ENCODE measurements at regions not wholly inside any gene's neighbourhood (a gene's known extent, or its start where the extent isn't known, plus 50 kb on each side); places are given as distances from the start of the nearest gene placed in this dataset.

DNA sequence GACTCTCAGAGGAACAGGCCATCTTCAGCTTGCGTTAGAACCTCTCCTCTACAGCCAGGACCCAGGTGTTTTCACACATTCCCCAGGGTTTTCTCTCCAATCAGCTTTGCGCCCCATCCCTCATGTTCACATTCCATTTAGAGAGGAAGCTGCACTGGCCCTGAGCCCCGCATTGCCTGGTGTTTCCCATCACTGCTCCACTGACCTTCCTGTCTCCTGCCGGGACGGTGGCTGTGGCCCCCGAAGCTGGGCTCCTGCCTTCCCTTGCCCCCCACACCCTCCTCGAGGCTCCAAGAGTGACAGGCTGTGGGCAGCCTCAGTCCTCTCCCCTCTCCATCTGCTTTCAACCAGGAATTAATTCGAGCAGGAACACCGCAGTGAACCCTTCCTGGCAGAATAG, 357.3 kb downstream of the THBS2 start:
- intact Hi-C loops (cut with DNase I) = loop anchor here (5.0 kb wide), 1 partner anchor 621 kb away; no protein-coding TSS in a partner anchor
- no peak for DNase-seq (ENCODE audit: low spot score)
- no peaks in the 10 kb centered on the region for H3K9me3 ChIP-seq
- no peak overlapping the region for H3K27ac ChIP-seq
- no peak for TF ChIP-seq POLR2A (IDR thresholded peaks at IDR 0.05)
- TF ChIP-seq, protein P1, sequence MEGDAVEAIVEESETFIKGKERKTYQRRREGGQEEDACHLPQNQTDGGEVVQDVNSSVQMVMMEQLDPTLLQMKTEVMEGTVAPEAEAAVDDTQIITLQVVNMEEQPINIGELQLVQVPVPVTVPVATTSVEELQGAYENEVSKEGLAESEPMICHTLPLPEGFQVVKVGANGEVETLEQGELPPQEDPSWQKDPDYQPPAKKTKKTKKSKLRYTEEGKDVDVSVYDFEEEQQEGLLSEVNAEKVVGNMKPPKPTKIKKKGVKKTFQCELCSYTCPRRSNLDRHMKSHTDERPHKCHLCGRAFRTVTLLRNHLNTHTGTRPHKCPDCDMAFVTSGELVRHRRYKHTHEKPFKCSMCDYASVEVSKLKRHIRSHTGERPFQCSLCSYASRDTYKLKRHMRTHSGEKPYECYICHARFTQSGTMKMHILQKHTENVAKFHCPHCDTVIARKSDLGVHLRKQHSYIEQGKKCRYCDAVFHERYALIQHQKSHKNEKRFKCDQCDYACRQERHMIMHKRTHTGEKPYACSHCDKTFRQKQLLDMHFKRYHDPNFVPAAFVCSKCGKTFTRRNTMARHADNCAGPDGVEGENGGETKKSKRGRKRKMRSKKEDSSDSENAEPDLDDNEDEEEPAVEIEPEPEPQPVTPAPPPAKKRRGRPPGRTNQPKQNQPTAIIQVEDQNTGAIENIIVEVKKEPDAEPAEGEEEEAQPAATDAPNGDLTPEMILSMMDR (IDR thresholded peaks at IDR 0.05) = no peak
- TF ChIP-seq POLR2AphosphoS5 (IDR thresholded peaks at IDR 0.05) = no peak
- H3K4me3 ChIP-seq = no peak overlapping the region
- no peaks in the 10 kb centered on the region for H3K27me3 ChIP-seq (replicated peaks; ENCODE audit: insufficient read depth)
- H3K36me3 ChIP-seq = no peaks in the 10 kb centered on the region
- 92% methylated on average over 9 of the region's 9 CpGs for WGBS
- peaks cover 3% of the 10 kb centered on the region for H3K4me1 ChIP-seq (replicated peaks)

DNA sequence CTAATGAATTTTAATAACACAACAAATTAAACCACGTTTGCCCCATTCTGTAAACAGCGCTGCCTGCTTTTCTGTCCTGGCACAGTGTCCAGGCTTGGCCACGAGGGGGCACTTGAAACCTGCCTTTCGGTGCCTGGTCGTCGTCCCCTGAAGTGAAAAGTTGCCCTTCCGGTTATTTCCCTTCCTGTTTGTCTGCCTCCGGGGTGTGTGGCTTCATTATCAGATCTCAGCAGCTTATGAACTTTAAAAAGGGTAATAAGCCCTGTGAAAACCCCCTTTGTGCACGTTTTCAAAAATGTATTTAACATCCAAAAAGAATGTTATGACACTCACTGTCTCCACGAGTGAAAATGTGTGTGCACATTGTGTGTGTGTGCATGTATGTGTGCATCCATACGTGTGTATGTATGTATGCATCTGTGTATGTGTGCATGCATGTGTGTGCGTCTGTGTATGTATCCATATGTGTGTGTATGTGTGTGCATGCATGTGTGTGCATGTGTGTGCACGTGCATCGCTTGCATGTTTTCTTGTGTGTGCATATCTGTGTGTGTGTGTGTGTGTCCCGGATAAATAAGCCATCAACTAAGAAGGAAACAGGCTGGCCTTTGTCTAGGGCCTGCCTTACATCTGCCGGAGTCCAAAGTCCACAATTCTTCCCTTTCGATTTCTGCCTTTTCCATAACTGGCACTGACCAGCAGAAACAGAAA, 358.4 kb downstream of the THBS2 start:
- Histone ChIP-seq H3K27me3 (replicated peaks; ENCODE audit: insufficient read depth) (no peaks in the 10 kb centered on the region), H3K9me3 (no peaks in the 10 kb centered on the region), H3K4me1 (replicated peaks) (peaks cover 3% of the 10 kb centered on the region), H3K27ac (no peak overlapping the region), H3K36me3 (no peaks in the 10 kb centered on the region), H3K4me3 (no peak overlapping the region)
- WGBS = 20% methylated on average over 17 of the region's 17 CpGs
- peak; percentile 87 for DNase-seq (ENCODE audit: low spot score)
- intact Hi-C loops (cut with DNase I) = loop anchor here (5.0 kb wide), 1 partner anchor 622 kb away; no protein-coding TSS in a partner anchor
- TF ChIP-seq POLR2AphosphoS5 (IDR thresholded peaks at IDR 0.05) (peak; percentile 82), POLR2A (IDR thresholded peaks at IDR 0.05) (no peak)
- TF ChIP-seq, protein P1 (IDR thresholded peaks at IDR 0.05) = peak; percentile 82 to 97 (median 93)

DNA sequence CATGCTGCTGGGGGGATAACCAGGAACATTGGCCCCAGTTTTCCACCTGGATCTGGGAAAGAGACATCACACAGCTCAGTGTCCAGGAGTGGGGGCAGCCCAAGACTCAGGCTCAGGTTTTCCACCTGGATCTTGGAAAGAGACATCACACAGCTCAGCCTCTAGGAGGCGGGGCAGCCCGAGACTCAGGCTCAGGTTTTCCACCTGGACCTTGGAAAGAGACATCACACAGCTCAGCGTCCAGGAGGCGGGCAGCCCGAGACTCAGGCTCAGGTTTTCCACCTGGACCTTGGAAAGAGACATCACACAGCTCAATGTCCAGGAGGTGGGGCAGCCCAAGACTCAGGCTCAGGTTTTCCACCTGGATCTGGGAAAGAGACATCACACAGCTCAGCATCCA, 361.6 kb downstream of the THBS2 start:
- Histone ChIP-seq H3K27ac (no peak overlapping the region), H3K4me3 (no peak overlapping the region), H3K27me3 (replicated peaks; ENCODE audit: insufficient read depth) (no peaks in the 10 kb centered on the region), H3K36me3 (no peaks in the 10 kb centered on the region), H3K9me3 (no peaks in the 10 kb centered on the region), H3K4me1 (replicated peaks) (peaks cover 3% of the 10 kb centered on the region)
- TF ChIP-seq POLR2AphosphoS5 (IDR thresholded peaks at IDR 0.05) = no peak
- TF ChIP-seq, protein P1 (IDR thresholded peaks at IDR 0.05) = no peak
- TF ChIP-seq POLR2A (IDR thresholded peaks at IDR 0.05) = no peak
- no peak for DNase-seq (ENCODE audit: low spot score)
- intact Hi-C loops (cut with DNase I) = no loop called here
- WGBS = 87% methylated on average over 4 of the region's 5 CpGs

DNA sequence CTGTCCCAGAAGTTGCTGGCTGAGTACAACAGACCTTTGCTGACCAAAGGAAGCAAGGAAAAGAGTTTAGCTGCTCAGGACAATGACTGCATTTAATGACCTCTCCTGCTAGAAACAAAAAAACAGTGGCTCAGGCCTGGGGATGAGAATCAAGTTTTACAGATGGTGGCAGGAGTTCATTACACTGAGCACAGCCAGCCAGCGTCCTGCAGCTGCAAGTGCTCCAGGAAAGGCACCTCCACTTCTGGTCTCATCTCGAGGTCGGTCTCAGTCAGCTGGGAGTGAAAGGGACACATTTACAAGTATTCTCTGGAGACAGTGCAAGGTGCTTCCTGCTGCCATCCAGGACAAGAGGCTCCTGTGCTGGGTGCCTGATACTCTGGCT, 362.7 kb downstream of the THBS2 start:
- H3K4me1 ChIP-seq (replicated peaks) = peaks cover 3% of the 10 kb centered on the region
- DNase-seq (ENCODE audit: low spot score) = no peak
- TF ChIP-seq POLR2AphosphoS5 (IDR thresholded peaks at IDR 0.05) (no peak), POLR2A (IDR thresholded peaks at IDR 0.05) (no peak)
- TF ChIP-seq, protein P1 (IDR thresholded peaks at IDR 0.05) = no peak
- intact Hi-C loops (cut with DNase I) = no loop called here
- WGBS = 72% methylated on average over 3 of the region's 3 CpGs
- no peak overlapping the region for H3K27ac ChIP-seq
- no peaks in the 10 kb centered on the region for H3K9me3 ChIP-seq
- no peak overlapping the region for H3K4me3 ChIP-seq
- H3K27me3 ChIP-seq (replicated peaks; ENCODE audit: insufficient read depth) = no peaks in the 10 kb centered on the region
- H3K36me3 ChIP-seq = no peaks in the 10 kb centered on the region
